ENCODE measurements at regions not wholly inside any gene's neighbourhood (a gene's known extent, or its start where the extent isn't known, plus 50 kb on each side); places are given as distances from the start of the nearest gene placed in this dataset.

- H3K4me3 ChIP-seq (ENCODE audit: control insufficient read depth, low read depth, low read length), result no peak overlapping the region
- DNase-seq (ENCODE audit: low read depth), result no peak
- no peak for TF ChIP-seq CTCF (IDR thresholded peaks at IDR 0.05; ENCODE audit: control insufficient read depth, insufficient read depth, low read depth, low read length, missing control alignments)
These were observed 654.1 kb downstream of the IGSF11 start for GRCh38 chr3:118380576-118380975.

DNA sequence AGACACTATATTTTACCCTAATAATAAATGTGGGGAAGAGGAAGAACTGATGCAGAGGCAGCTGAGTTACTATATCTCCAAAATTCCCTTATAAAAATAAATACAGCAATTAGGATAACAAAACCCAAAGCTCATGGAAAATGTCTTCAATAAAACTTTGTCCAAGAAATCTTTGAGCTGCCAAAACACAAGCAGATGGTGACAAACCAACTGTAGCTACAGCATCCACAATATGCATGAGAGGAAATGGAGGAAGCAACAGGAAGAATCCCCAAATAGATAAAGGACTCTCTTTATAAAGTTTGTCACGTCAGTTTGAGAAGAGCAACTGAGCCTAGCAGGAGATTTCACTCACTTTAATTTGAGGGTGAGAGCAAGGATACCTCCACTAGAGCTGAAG lies 638.2 kb downstream of the IGSF11 start:
- no peak for TF ChIP-seq CTCF (IDR thresholded peaks at IDR 0.05; ENCODE audit: control insufficient read depth, insufficient read depth, low read depth, low read length, missing control alignments)
- no peak overlapping the region for H3K4me3 ChIP-seq (ENCODE audit: control insufficient read depth, low read depth, low read length)
- no peak for DNase-seq (ENCODE audit: low read depth)

GRCh38 chr3:118400086-118400485 lies 634.6 kb downstream of the IGSF11 start:
- DNase-seq (ENCODE audit: low read depth), result no peak
- TF ChIP-seq CTCF (IDR thresholded peaks at IDR 0.05; ENCODE audit: control insufficient read depth, insufficient read depth, low read depth, low read length, missing control alignments), result no peak

GRCh38 chr3:118400886-118401285 lies 633.8 kb downstream of the IGSF11 start:
- H3K4me3 ChIP-seq (ENCODE audit: control insufficient read depth, low read depth, low read length), result no peak overlapping the region
- TF ChIP-seq CTCF (IDR thresholded peaks at IDR 0.05; ENCODE audit: control insufficient read depth, insufficient read depth, low read depth, low read length, missing control alignments), result no peak
- DNase-seq (ENCODE audit: low read depth), result no peak

More at GRCh38 chr3:118400086-118400485, 634.6 kb downstream of the IGSF11 start:
- H3K4me3 ChIP-seq (ENCODE audit: control insufficient read depth, low read depth, low read length), result no peak overlapping the region

GRCh38 chr3:118401887-118402286 lies 632.8 kb downstream of the IGSF11 start:
- no peak for TF ChIP-seq CTCF (IDR thresholded peaks at IDR 0.05; ENCODE audit: control insufficient read depth, insufficient read depth, low read depth, low read length, missing control alignments)
- no peak overlapping the region for H3K4me3 ChIP-seq (ENCODE audit: control insufficient read depth, low read depth, low read length)
- DNase-seq (ENCODE audit: low read depth), result no peak

DNA sequence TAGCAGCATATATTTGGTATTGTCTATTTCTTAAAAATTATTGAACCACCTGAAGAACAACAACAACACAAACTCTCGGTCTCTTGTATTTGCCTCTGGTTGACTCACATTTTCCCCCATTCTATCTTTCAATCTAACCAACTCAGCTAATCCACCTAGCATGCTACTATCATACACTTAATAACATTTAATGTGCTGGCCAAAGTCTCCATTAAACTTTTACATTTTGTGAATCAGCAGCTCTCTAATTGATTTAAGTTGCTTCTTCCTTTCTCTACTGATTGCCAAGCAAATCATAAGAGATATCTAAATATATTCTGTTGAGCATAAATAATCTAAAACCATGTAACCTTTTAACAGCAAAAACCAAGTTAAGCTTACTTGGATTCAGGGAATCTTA lies 631.7 kb downstream of the IGSF11 start:
- no peak overlapping the region for H3K4me3 ChIP-seq (ENCODE audit: control insufficient read depth, low read depth, low read length)
- TF ChIP-seq CTCF (IDR thresholded peaks at IDR 0.05; ENCODE audit: control insufficient read depth, insufficient read depth, low read depth, low read length, missing control alignments), result no peak
- no peak for DNase-seq (ENCODE audit: low read depth)

GRCh38 chr3:118406562-118406961 lies 628.1 kb downstream of the IGSF11 start:
- no peak for DNase-seq (ENCODE audit: low read depth)
- no peak for TF ChIP-seq CTCF (IDR thresholded peaks at IDR 0.05; ENCODE audit: control insufficient read depth, insufficient read depth, low read depth, low read length, missing control alignments)
- H3K4me3 ChIP-seq (ENCODE audit: control insufficient read depth, low read depth, low read length), result no peak overlapping the region
